Neutrophil (primary cell): ENCODE measurements at regions not wholly inside any gene's neighbourhood (a gene's known extent, or its start where the extent isn't known, plus 50 kb on each side); places are given as distances from the start of the nearest gene placed in this dataset.

Experiments
- H3K27ac ChIP-seq: fragments of 200-600 bp; sonication (generic); 2 replicates; pipeline ENCODE4 v1.5.1; 2016; ENCODE audit warnings: mild to moderate bottlenecking, moderate library complexity
- H3K27me3 ChIP-seq: fragments of 200-600 bp; sonication (generic); 2 replicates; pipeline ENCODE4 v1.6.0; 2016; ENCODE audit warnings: mild to moderate bottlenecking
- H3K36me3 ChIP-seq: fragments of 200-600 bp; sonication (generic); 2 replicates; pipeline ENCODE4 v1.5.1; 2017
- H3K4me1 ChIP-seq, 2 experiments: fragments of 200-600 bp in 1 of 2; sonication (generic) in 1 of 2; 1 replicate in 1 of 2; 2 replicates in 1 of 2; pipeline versions ENCODE4 v1.5.1 to v1.6.1; 2013 to 2016; ENCODE audit warnings: low read depth in 1 of 2, low read length in 1 of 2, mild to moderate bottlenecking in 1 of 2, moderate library complexity in 1 of 2; ENCODE audit not compliant: control insufficient read depth in 1 of 2, insufficient read depth in 1 of 2
- H3K4me3 ChIP-seq, 2 experiments: fragments of 200-600 bp in 1 of 2; sonication (generic) in 1 of 2; 1 replicate in 1 of 2; 2 replicates in 1 of 2; pipeline ENCODE4 v1.5.1; 2013 to 2016; ENCODE audit warnings: low read depth in 1 of 2, low read length in 1 of 2, mild to moderate bottlenecking in 1 of 2, moderate library complexity in 1 of 2
- H3K9me3 ChIP-seq: fragments of 200-600 bp; sonication (generic); 2 replicates; pipeline ENCODE4 v1.5.1; 2016
- CTCF ChIP-seq: fragments of 200-600 bp; sonication (generic); IDR thresholded peaks from 2 replicates; pipeline ENCODE4 v1.5.1; 2016; ENCODE audit warnings: antibody characterized with exemption

- Histone ChIP-seq H3K4me3 (no peak overlapping the region), H3K27ac (no peak overlapping the region), H3K4me1 (no peaks in the 10 kb centered on the region), H3K9me3 (no peaks in the 10 kb centered on the region), H3K36me3 (no peaks in the 10 kb centered on the region), H3K27me3 (peaks cover 38% of the 10 kb centered on the region)
- no peak for TF ChIP-seq CTCF
These were observed 125.5 kb upstream of the SIX2 start for GRCh38 chr2:45134726-45135125.

GRCh38 chr2:45134014-45134413, 124.8 kb upstream of the SIX2 start:
- no peak for TF ChIP-seq CTCF

GRCh38 chr2:45132551-45132950, 123.3 kb upstream of the SIX2 start:
- Histone ChIP-seq H3K4me3 (no peak overlapping the region), H3K9me3 (no peaks in the 10 kb centered on the region), H3K27ac (no peak overlapping the region), H3K27me3 (peaks cover 37% of the 10 kb centered on the region), H3K36me3 (no peaks in the 10 kb centered on the region), H3K4me1 (no peaks in the 10 kb centered on the region)
- no peak for TF ChIP-seq CTCF

More at GRCh38 chr2:45134014-45134413, 124.8 kb upstream of the SIX2 start:
- H3K27ac ChIP-seq = no peak overlapping the region
- H3K4me1 ChIP-seq = no peaks in the 10 kb centered on the region
- H3K36me3 ChIP-seq = no peaks in the 10 kb centered on the region
- H3K9me3 ChIP-seq = no peaks in the 10 kb centered on the region
- no peak overlapping the region for H3K4me3 ChIP-seq
- peaks cover 34% of the 10 kb centered on the region for H3K27me3 ChIP-seq

- no peaks in the 10 kb centered on the region for H3K36me3 ChIP-seq
- no peaks in the 10 kb centered on the region for H3K4me1 ChIP-seq
- H3K4me3 ChIP-seq = no peak overlapping the region
- no peaks in the 10 kb centered on the region for H3K9me3 ChIP-seq
- no peak for TF ChIP-seq CTCF
- peaks cover 41% of the 10 kb centered on the region for H3K27me3 ChIP-seq
- H3K27ac ChIP-seq = no peak overlapping the region
These were observed 122.3 kb upstream of the SIX2 start for GRCh38 chr2:45131587-45131986.

- no peak for TF ChIP-seq CTCF
- Histone ChIP-seq H3K36me3 (no peaks in the 10 kb centered on the region), H3K9me3 (no peaks in the 10 kb centered on the region), H3K4me3 (no peak overlapping the region), H3K27ac (no peak overlapping the region), H3K27me3 (peaks cover 41% of the 10 kb centered on the region), H3K4me1 (no peaks in the 10 kb centered on the region)
These were observed 121.5 kb upstream of the SIX2 start for GRCh38 chr2:45130736-45131135.

- TF ChIP-seq CTCF = no peak
- Histone ChIP-seq H3K4me3 (no peak overlapping the region), H3K4me1 (no peaks in the 10 kb centered on the region), H3K27me3 (peaks cover 44% of the 10 kb centered on the region), H3K9me3 (no peaks in the 10 kb centered on the region), H3K27ac (no peak overlapping the region), H3K36me3 (no peaks in the 10 kb centered on the region)
These were observed 119.3 kb upstream of the SIX2 start for GRCh38 chr2:45128580-45128997.
